NCI-H146 (cell line): ENCODE measurements at regions not wholly inside any gene's neighbourhood (a gene's known extent, or its start where the extent isn't known, plus 50 kb on each side); places are given as distances from the start of the nearest gene placed in this dataset.
A peak's percentile ranks its signal among the peaks of the same experiment; 100 is the strongest.

ENCODE experiments used
- DNase-seq: peaks from one replicate; lab custom pipeline; 2025; lab: John Stamatoyannopoulos, UW

DNA sequence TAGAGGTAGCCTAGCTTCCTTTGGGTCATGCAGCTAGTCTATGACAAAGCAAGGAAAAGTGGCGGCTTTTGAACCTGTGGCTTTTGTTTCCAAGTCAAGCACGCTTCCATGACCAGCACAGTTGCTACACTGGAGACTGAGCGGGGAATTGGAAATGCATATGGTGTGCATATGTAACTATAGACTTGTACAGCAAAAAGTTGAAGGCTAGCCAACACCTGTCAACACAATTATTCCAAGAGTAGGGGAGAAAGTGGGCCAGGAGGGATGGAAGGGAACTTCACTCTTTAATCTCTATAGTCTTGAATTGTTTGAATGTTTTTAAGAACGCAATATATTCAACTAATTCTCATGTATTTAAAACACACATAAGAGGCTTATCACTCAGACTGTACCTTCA, 218.5 kb upstream of the CADM1 start:
- no peak for DNase-seq

- no peak for DNase-seq
Measured at GRCh38 chr11:115721296-115721995, 217.2 kb upstream of the CADM1 start.

DNA sequence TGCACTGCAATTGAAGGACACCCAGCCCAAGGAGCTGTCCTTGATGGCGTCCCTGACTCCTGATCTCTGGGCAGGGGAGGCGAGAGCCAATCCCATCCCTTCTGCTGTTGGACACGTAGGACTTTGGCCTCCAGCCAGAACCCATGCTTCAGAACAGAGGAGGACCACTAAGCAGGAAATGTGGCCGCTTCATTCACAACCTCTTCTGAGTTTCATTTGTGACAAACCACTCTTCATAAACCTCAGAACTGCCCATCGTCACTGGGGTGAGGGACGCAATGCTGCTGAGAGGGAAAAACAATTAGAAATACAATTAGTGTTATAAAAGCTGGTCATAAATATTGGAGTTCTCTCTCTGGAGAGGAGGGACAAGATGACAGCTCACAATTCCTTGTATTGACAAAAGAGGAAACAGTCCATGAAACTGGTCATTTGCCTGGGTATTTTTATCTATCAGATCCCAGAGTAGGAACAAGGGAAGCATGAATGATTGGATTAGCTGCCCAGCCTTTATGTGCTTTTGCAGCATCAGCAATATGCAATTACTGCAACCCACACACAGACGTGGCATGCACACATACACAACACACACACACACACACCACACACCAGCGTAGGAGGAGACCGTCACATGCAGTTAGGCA, 216.5 kb upstream of the CADM1 start:
- no peak for DNase-seq

- DNase-seq = no peak
Measured at GRCh38 chr11:115718945-115719344, 214.7 kb upstream of the CADM1 start.

DNA sequence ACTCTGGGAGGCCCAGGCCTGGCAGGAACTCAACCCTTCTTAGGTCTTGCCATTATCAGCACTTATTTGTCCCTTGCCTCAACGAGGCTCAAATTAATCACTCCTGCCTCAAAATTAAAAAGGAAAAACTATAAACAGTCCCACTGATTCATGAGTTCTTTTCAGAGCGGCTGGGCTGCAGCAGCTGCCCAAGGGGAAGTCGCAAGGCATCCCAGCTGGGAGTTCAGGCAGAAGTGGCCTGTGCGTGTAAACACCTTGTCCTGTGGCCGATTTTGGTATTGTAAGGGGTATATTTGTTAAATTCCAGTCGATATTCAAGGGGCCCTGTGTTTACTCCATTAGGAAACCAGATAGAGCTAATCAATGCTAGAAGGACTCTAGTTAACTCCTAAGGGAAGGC, 213.9 kb upstream of the CADM1 start:
- peak; percentile 21 for DNase-seq

- peak; percentile 90 for DNase-seq
Measured at GRCh38 chr11:115716601-115717529, 212.7 kb upstream of the CADM1 start.

GRCh38 chr11:115716080-115716479, 211.9 kb upstream of the CADM1 start:
- no peak for DNase-seq

- DNase-seq = no peak
Measured at GRCh38 chr11:115715251-115715770, 211.1 kb upstream of the CADM1 start.

DNA sequence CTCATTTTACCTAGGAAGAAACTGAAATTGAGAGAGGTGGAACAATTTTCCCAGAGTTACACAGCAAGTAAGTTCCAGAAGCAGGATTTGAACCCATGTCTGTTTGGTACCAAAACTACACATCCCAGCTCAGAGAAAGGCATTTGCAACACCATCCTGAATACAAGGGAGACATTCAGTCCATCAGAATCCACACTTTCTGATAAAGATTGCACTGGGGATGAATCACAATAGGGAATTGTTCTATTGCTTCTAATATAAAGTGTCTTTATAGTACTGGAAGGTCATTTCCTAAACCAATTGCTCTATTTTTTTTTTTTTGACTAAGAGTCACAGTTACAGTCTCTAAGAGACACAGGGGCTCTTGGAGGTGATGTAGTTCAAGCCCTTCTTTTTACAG, 208.1 kb upstream of the CADM1 start:
- no peak for DNase-seq

- peak; percentile 9 for DNase-seq
Measured at GRCh38 chr11:115710980-115711379, 206.8 kb upstream of the CADM1 start.

GRCh38 chr11:115710426-115710825, 206.2 kb upstream of the CADM1 start:
- no peak for DNase-seq

GRCh38 chr11:115709297-115709696, 205.1 kb upstream of the CADM1 start:
- no peak for DNase-seq

DNA sequence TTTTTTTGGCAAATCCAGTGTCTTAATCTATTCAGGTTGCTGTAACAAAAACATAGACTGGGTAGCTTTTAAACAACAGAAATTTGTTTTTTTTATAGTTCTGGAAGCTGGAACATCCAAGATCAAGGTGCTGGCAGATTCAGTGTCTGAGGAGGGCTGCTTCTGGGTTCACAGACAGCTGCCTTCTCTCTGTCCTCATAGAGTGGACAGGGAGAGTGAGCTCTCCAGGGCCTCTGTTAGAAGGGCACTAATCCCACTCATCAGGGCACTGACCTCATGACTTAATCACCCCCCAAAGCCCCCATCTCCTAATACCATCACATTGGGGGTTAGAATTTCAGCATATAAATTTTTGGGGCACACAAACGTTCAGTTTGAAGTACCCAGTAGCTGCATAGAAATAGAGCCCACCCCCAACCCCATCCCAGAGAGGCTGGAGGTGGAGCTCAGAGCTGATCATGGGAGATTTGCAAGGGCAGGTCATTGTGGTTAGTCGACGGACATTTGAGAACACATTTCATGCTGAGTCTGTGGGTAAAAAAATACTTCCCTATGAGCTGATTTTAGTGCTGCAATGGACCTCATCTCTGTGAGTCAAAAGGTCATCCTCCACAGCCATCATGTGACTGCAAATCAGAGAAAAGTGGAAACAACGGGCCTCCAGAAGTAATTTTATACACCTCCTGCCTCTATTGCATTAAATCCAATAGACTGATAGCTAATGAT, 203.1 kb upstream of the CADM1 start:
- no peak for DNase-seq

DNA sequence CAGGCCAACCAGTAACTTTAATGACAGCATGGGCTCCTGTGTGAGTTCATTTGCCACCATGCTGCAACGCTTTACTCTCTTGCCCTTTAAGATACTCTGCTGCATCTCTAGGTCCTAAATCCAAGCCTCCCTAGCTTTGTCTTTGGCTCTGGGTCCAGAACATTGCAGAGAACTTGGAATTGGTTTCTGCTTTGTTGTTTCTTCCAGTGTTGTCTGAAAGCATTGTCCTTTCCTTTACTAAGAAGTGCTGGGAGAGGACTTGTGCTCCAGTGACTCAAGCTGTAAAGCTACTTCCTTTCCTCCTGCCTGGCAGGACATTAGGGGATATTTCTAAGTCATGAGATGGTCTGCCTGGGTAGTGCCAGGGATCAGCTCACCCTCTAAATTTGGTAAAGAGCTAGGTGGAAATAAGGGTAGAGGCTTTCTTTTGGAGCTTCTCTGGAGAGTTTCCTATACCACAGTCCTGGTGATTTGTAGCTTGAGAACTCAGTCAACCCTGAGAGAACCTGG, 202.5 kb upstream of the CADM1 start:
- DNase-seq = no peak

DNA sequence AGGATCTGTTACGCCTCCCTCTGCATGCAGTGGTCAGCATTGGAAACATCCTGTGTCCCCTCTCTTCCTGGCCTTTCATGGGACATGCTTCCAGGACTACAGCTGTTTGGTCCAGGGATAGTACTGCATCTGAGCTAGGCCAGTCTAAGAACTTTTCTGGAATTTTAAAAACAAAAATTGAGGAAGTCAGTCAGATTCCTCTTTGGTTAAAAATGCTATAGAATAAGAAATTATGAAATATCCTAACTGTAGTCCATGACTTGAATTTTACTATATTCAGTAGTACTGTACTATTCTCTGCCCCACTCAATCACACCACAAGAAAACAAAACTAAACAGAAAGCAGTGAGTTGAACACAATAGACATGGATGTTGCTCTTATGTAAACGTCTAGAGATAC, 201.0 kb upstream of the CADM1 start:
- DNase-seq = no peak

- DNase-seq = no peak
Measured at GRCh38 chr11:115700981-115701875, 197.0 kb upstream of the CADM1 start.

DNA sequence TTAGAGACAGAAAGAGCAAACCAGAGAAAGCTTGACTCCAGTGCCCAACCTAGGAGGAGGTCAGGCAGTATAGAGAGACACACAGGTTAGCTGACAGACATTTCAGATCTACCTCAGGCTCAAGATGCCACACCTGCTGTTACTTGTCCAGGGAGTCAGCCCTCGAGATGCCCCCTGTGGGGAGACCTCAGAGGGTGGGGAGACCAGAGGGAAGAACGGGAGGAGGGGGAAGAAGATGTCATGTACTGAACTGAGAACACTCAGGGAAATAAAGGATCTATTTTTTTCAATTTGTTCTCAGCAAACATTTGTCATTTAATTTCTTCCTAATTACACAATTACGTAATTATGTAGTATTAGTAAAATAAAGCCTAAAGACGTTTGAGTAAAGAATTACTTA, 196.3 kb upstream of the CADM1 start:
- DNase-seq = peak; percentile 83

- no peak for DNase-seq
Measured at GRCh38 chr11:115699733-115700132, 195.5 kb upstream of the CADM1 start.

- DNase-seq = no peak
Measured at GRCh38 chr11:115699326-115699725, 195.1 kb upstream of the CADM1 start.

DNA sequence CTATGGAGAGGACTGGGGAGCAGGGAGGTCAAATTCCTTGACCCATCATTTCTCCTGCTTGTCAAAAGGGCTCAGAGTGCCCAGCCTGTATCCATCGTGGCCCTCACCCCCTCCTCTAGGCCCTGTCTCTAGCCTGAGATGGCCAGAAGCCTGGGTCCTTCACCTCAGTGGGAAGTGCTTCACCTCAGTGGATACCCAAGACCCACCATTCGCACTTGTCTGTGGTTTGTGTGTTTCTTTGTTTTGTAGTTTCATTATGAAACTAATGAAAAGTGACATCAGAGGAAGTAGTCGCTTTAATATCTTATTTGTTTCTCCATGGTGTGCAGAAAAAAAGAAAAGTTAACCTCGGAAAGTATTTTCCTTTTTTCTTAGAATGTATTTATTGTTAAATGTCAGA, 194.0 kb upstream of the CADM1 start:
- no peak for DNase-seq

GRCh38 chr11:115696563-115696962, 192.3 kb upstream of the CADM1 start:
- DNase-seq = no peak
